ENCODE measurements at regions not wholly inside any gene's neighbourhood (a gene's known extent, or its start where the extent isn't known, plus 50 kb on each side); places are given as distances from the start of the nearest gene placed in this dataset.
"Not testable (repeated sequence)": the region's sequence is repeated elsewhere in the genome, so short reads cannot be mapped to it uniquely, and the experiment has no call there.

GRCh38 chr17:51347851-51348584 is 87.7 kb downstream of the UTP18 start:
- DNase-seq: no peak
- TF ChIP-seq POLR2A (IDR thresholded peaks at IDR 0.05; ENCODE audit: low read length) (no peak), GATA1 (IDR thresholded peaks at IDR 0.05; ENCODE audit: low read depth, low read length) (no peak)

- no peak for DNase-seq
- TF ChIP-seq GATA1 (IDR thresholded peaks at IDR 0.05; ENCODE audit: low read depth, low read length): no peak
- no peak for TF ChIP-seq POLR2A (IDR thresholded peaks at IDR 0.05; ENCODE audit: low read length)
These were observed 90.7 kb downstream of the UTP18 start for GRCh38 chr17:51351080-51351479.

- DNase-seq: no peak
- TF ChIP-seq POLR2A (IDR thresholded peaks at IDR 0.05; ENCODE audit: low read length) (no peak), GATA1 (IDR thresholded peaks at IDR 0.05; ENCODE audit: low read depth, low read length) (no peak)
These were observed 91.5 kb downstream of the UTP18 start for GRCh38 chr17:51351890-51352289.

- DNase-seq: no peak
- no peak for TF ChIP-seq POLR2A (IDR thresholded peaks at IDR 0.05; ENCODE audit: low read length)
- TF ChIP-seq GATA1 (IDR thresholded peaks at IDR 0.05; ENCODE audit: low read depth, low read length): no peak
These were observed 92.5 kb downstream of the UTP18 start for GRCh38 chr17:51352798-51353197.

- no peak for DNase-seq
- TF ChIP-seq GATA1 (IDR thresholded peaks at IDR 0.05; ENCODE audit: low read depth, low read length) (no peak), POLR2A (IDR thresholded peaks at IDR 0.05; ENCODE audit: low read length) (no peak)
These were observed 93.0 kb downstream of the UTP18 start for GRCh38 chr17:51353296-51353695.

- TF ChIP-seq GATA1 (IDR thresholded peaks at IDR 0.05; ENCODE audit: low read depth, low read length): no peak
- no peak for TF ChIP-seq POLR2A (IDR thresholded peaks at IDR 0.05; ENCODE audit: low read length)
- DNase-seq: no peak
These were observed 94.6 kb downstream of the UTP18 start for GRCh38 chr17:51354936-51355335.

GRCh38 chr17:51355441-51356410 is 95.4 kb downstream of the UTP18 start:
- TF ChIP-seq GATA1 (IDR thresholded peaks at IDR 0.05; ENCODE audit: low read depth, low read length) (no peak), POLR2A (IDR thresholded peaks at IDR 0.05; ENCODE audit: low read length) (no peak)
- no peak for DNase-seq

- DNase-seq: no peak
- TF ChIP-seq GATA1 (IDR thresholded peaks at IDR 0.05; ENCODE audit: low read depth, low read length) (no peak), POLR2A (IDR thresholded peaks at IDR 0.05; ENCODE audit: low read length) (no peak)
These were observed 98.7 kb downstream of the UTP18 start for GRCh38 chr17:51359055-51359454.

GRCh38 chr17:51362811-51363585 is 102.7 kb downstream of the UTP18 start:
- DNase-seq: no peak
- TF ChIP-seq GATA1 (IDR thresholded peaks at IDR 0.05; ENCODE audit: low read depth, low read length) (no peak), POLR2A (IDR thresholded peaks at IDR 0.05; ENCODE audit: low read length) (no peak)

- TF ChIP-seq POLR2A (IDR thresholded peaks at IDR 0.05; ENCODE audit: low read length) (no peak), GATA1 (IDR thresholded peaks at IDR 0.05; ENCODE audit: low read depth, low read length) (no peak)
- DNase-seq: no peak
These were observed 104.7 kb downstream of the UTP18 start for GRCh38 chr17:51365090-51365489.

- DNase-seq: no peak
- no peak for TF ChIP-seq POLR2A (IDR thresholded peaks at IDR 0.05; ENCODE audit: low read length)
- no peak for TF ChIP-seq GATA1 (IDR thresholded peaks at IDR 0.05; ENCODE audit: low read depth, low read length)
These were observed 106.5 kb downstream of the UTP18 start for GRCh38 chr17:51366866-51367265.

- DNase-seq: not testable (repeated sequence)
These were observed 107.5 kb downstream of the UTP18 start for GRCh38 chr17:51367836-51368235.

- TF ChIP-seq POLR2A (IDR thresholded peaks at IDR 0.05; ENCODE audit: low read length) (no peak), GATA1 (IDR thresholded peaks at IDR 0.05; ENCODE audit: low read depth, low read length) (no peak)
- peak; percentile 40 to 47 for DNase-seq
These were observed 111.4 kb downstream of the UTP18 start for GRCh38 chr17:51371732-51372151.
